ENCODE measurements at regions not wholly inside any gene's neighbourhood (a gene's known extent, or its start where the extent isn't known, plus 50 kb on each side); places are given as distances from the start of the nearest gene placed in this dataset.
A peak's percentile ranks its signal among the peaks of the same experiment; 100 is the strongest.

- peak in 3 of 4 experiments; percentile 36 to 69 (median 61) for DNase-seq
Measured at GRCh38 chrX:7269991-7270390, 122.0 kb upstream of the PUDP start.

- DNase-seq = no peak
Measured at GRCh38 chrX:7269589-7269988, 121.6 kb upstream of the PUDP start.

GRCh38 chrX:7266288-7266687 is 118.3 kb upstream of the PUDP start:
- DNase-seq = no peak

GRCh38 chrX:7264399-7264798 is 116.4 kb upstream of the PUDP start:
- no peak for DNase-seq

- peak in 1 of 4 experiments; percentile 7 for DNase-seq
Measured at GRCh38 chrX:7263961-7264360, 116.0 kb upstream of the PUDP start.

GRCh38 chrX:7263330-7263729 is 115.4 kb upstream of the PUDP start:
- no peak for DNase-seq

- no peak for DNase-seq
Measured at GRCh38 chrX:7262551-7262950, 114.6 kb upstream of the PUDP start.

GRCh38 chrX:7261672-7262332 is 113.8 kb upstream of the PUDP start:
- peak in 2 of 4 experiments; percentile 50 for DNase-seq

- no peak for DNase-seq
Measured at GRCh38 chrX:7254144-7254543, 106.2 kb upstream of the PUDP start.

- no peak for DNase-seq
Measured at GRCh38 chrX:7253565-7253964, 105.6 kb upstream of the PUDP start.

GRCh38 chrX:7252013-7252610 is 104.2 kb upstream of the PUDP start:
- peak in 2 of 4 experiments; percentile 1 to 12 for DNase-seq

- peak in 3 of 4 experiments; percentile 9 to 63 (median 63) for DNase-seq
Measured at GRCh38 chrX:7247346-7247745, 99.4 kb upstream of the PUDP start.

GRCh38 chrX:7244405-7244804 is 96.5 kb upstream of the PUDP start:
- DNase-seq = peak in 3 of 4 experiments; percentile 26 to 43 (median 39)

- DNase-seq = no peak
Measured at GRCh38 chrX:7242613-7243012, 94.7 kb upstream of the PUDP start.

- DNase-seq = no peak
Measured at GRCh38 chrX:7240929-7241328, 93.0 kb upstream of the PUDP start.

- no peak for DNase-seq
Measured at GRCh38 chrX:7235071-7235470, 87.1 kb upstream of the PUDP start.

- no peak for DNase-seq
Measured at GRCh38 chrX:7233580-7234406, 85.8 kb upstream of the PUDP start.

GRCh38 chrX:7228226-7228625 is 80.3 kb upstream of the PUDP start:
- DNase-seq = no peak

- DNase-seq = no peak
Measured at GRCh38 chrX:7225338-7225737, 77.4 kb upstream of the PUDP start.

GRCh38 chrX:7223271-7223670 is 75.3 kb upstream of the PUDP start:
- DNase-seq = no peak

- no peak for DNase-seq
Measured at GRCh38 chrX:7220121-7220520, 72.2 kb upstream of the PUDP start.

- DNase-seq = no peak
Measured at GRCh38 chrX:7219153-7219705, 71.3 kb upstream of the PUDP start.

Measured in suppressor macrophage (primary cell).